IMR-90 (cell line): ENCODE measurements at regions not wholly inside any gene's neighbourhood (a gene's known extent, or its start where the extent isn't known, plus 50 kb on each side); places are given as distances from the start of the nearest gene placed in this dataset.

Experiments used
- ATAC-seq: fragments of 200-7000 bp; cut with Tn5 transposase; 2 replicates; pipeline ENCODE4 v1.9.1; 2020; ENCODE audit warnings: low read depth, mild to moderate bottlenecking, moderate library complexity
- BruUV-seq: library from RNA; stranded (reverse); fragments of 400-500 nt; replicated peaks from 2 replicates; lab custom pipeline; 2021; lab: Mats Ljungman, UMichigan
- CTCF ChIA-PET: fragments of 300-600 bp; formaldehyde crosslinking; extraction: SDS; loops from one replicate; lab custom pipeline; 2021; ENCODE audit warnings: antibody characterized with exemption; lab: Yijun Ruan, JAX
- POLR2A ChIA-PET: fragments of 300-600 bp; sonication (Branson Sonifier 250); formaldehyde crosslinking; loops from one replicate; lab custom pipeline; 2022; ENCODE audit warnings: antibody characterized with exemption; ENCODE audit not compliant: unreplicated experiment; lab: Charles Lee
- DNase-seq: peaks from one replicate; pipeline ENCODE4 v3.0.0; 2013
- H2AFZ ChIP-seq: replicated peaks from 2 replicates; pipeline ENCODE3; 2013; ENCODE audit warnings: low read length, mild to moderate bottlenecking; ENCODE audit not compliant: poor library complexity
- H2AK5ac ChIP-seq: 2 replicates; pipeline ENCODE4 v1.6.1; 2013; ENCODE audit warnings: low read depth, low read length, inconsistent platforms
- H2AK9ac ChIP-seq: replicated peaks from 2 replicates; pipeline ENCODE3; 2013; ENCODE audit warnings: mild to moderate bottlenecking, low read depth, low read length, moderate library complexity; ENCODE audit not compliant: poor library complexity
- H2BK120ac ChIP-seq: 2 replicates; pipeline ENCODE4 v1.6.1; 2013; ENCODE audit warnings: low read depth, low read length, inconsistent platforms
- H2BK15ac ChIP-seq: 3 replicates; pipeline ENCODE4 v1.6.1; 2013; ENCODE audit warnings: low read depth, low read length, inconsistent platforms
- H2BK20ac ChIP-seq: 2 replicates; pipeline ENCODE4 v1.6.1; 2013; ENCODE audit warnings: low read depth, mild to moderate bottlenecking, inconsistent platforms, low read length, moderate library complexity
- H2BK5ac ChIP-seq: 2 replicates; pipeline ENCODE4 v1.6.1; 2013; ENCODE audit warnings: mild to moderate bottlenecking, low read depth, low read length, inconsistent platforms; ENCODE audit not compliant: poor library complexity, severe bottlenecking
- H3K14ac ChIP-seq: replicated peaks from 2 replicates; pipeline ENCODE4 v1.6.1; 2013; ENCODE audit warnings: low read depth, low read length, inconsistent platforms
- H3K18ac ChIP-seq: 2 replicates; pipeline ENCODE4 v1.6.1; 2013; ENCODE audit warnings: low read depth, low read length, control low read depth
- H3K23ac ChIP-seq: 2 replicates; pipeline ENCODE4 v1.6.1; 2013; ENCODE audit warnings: low read depth, low read length, inconsistent platforms
- H3K27ac ChIP-seq: 2 replicates; pipeline ENCODE4 v1.5.1; 2013; ENCODE audit warnings: mild to moderate bottlenecking, control low read depth, low read length; ENCODE audit not compliant: insufficient read depth
- H3K27me3 ChIP-seq: 2 replicates; pipeline ENCODE4 v1.6.1; 2013; ENCODE audit warnings: low read length; ENCODE audit not compliant: control insufficient read depth, insufficient read depth
- H3K36me3 ChIP-seq: 2 replicates; pipeline ENCODE4 v1.6.1; 2013; ENCODE audit warnings: low read length, mixed read lengths; ENCODE audit not compliant: control insufficient read depth, insufficient read depth
- H3K4ac ChIP-seq: 2 replicates; pipeline ENCODE4 v1.6.1; 2013; ENCODE audit warnings: low read depth, low read length, inconsistent platforms
- H3K4me1 ChIP-seq: 2 replicates; pipeline ENCODE4 v1.6.1; 2013; ENCODE audit warnings: low read length, mixed read lengths; ENCODE audit not compliant: control insufficient read depth, insufficient read depth
- H3K4me2 ChIP-seq: 2 replicates; pipeline ENCODE4 v1.6.1; 2013; ENCODE audit warnings: low read depth, mild to moderate bottlenecking, control low read depth, low read length, moderate library complexity
- H3K4me3 ChIP-seq: 2 replicates; pipeline ENCODE4 v1.5.1; 2013; ENCODE audit warnings: low read depth, mild to moderate bottlenecking, control low read depth, low read length, moderate library complexity; ENCODE audit not compliant: insufficient read depth
- H3K56ac ChIP-seq: 2 replicates; pipeline ENCODE4 v1.6.1; 2013; ENCODE audit warnings: low read length, inconsistent platforms; ENCODE audit not compliant: insufficient read depth; ENCODE audit errors: extremely low read depth
- H3K79me1 ChIP-seq, 2 experiments: 2 replicates each; pipeline ENCODE4 v1.6.1; 2013; ENCODE audit warnings: low read length in 2 of 2, inconsistent platforms in 1 of 2, low read depth in 1 of 2
- H3K9ac ChIP-seq: 2 replicates; pipeline ENCODE4 v1.6.1; 2013; ENCODE audit warnings: low read depth, low read length, control low read depth
- H3K9me1 ChIP-seq: 2 replicates; pipeline ENCODE4 v1.6.1; 2013; ENCODE audit warnings: low read length, inconsistent platforms; ENCODE audit not compliant: insufficient read depth
- H3K9me3 ChIP-seq: 2 replicates; pipeline ENCODE4 v1.6.1; 2013; ENCODE audit warnings: low read length; ENCODE audit not compliant: control insufficient read depth, insufficient read depth
- H4K20me1 ChIP-seq: 2 replicates; pipeline ENCODE4 v1.6.1; 2013; ENCODE audit warnings: low read length, inconsistent platforms; ENCODE audit not compliant: insufficient read depth
- H4K5ac ChIP-seq: 2 replicates; pipeline ENCODE4 v1.6.1; 2013; ENCODE audit warnings: mild to moderate bottlenecking, low read depth, low read length, control low read depth
- H4K8ac ChIP-seq, 2 experiments: 2 replicates each; pipeline ENCODE4 v1.6.1; 2013; ENCODE audit warnings: low read depth in 2 of 2, low read length in 2 of 2, control low read depth in 1 of 2, inconsistent platforms in 1 of 2
- H4K91ac ChIP-seq: 2 replicates; pipeline ENCODE4 v1.6.1; 2013; ENCODE audit warnings: low read depth, low read length, inconsistent platforms; ENCODE audit not compliant: insufficient read depth
- CEBPB ChIP-seq: IDR thresholded peaks from 2 replicates; pipeline ENCODE4 v1.6.1; 2012; ENCODE audit warnings: low read depth, low read length, improper control_type of control experiment
- CTCF ChIP-seq: conservative IDR thresholded peaks from 2 replicates; pipeline ENCODE4 v1.5.1; 2012; ENCODE audit warnings: mild to moderate bottlenecking, low read depth, low read length, improper control_type of control experiment
- ELK1 ChIP-seq: fragments of 150-350 bp; IDR thresholded peaks from 2 replicates; pipeline ENCODE4 v1.6.1; 2016; ENCODE audit warnings: low read depth, mild to moderate bottlenecking, low read length, moderate library complexity, borderline replicate concordance
- MAZ ChIP-seq: IDR thresholded peaks from 2 replicates; pipeline ENCODE4 v1.6.1; 2012; ENCODE audit warnings: low read depth, mild to moderate bottlenecking, low read length, improper control_type of control experiment, moderate library complexity, borderline replicate concordance
- MXI1 ChIP-seq: IDR thresholded peaks from 2 replicates; pipeline ENCODE4 v1.6.1; 2012; ENCODE audit warnings: low read depth, mild to moderate bottlenecking, low read length, moderate library complexity, borderline replicate concordance
- NFE2L2 ChIP-seq: fragments of 150-350 bp; IDR thresholded peaks from 2 replicates; pipeline ENCODE4 v1.6.1; 2016; ENCODE audit warnings: low read depth, mild to moderate bottlenecking, low read length
- RAD21 ChIP-seq: IDR thresholded peaks from 2 replicates; pipeline ENCODE4 v1.6.1; 2012; ENCODE audit warnings: low read length, improper control_type of control experiment
- USF2 ChIP-seq: fragments of 150-350 bp; IDR thresholded peaks from 2 replicates; pipeline ENCODE4 v1.6.1; 2017; ENCODE audit warnings: mild to moderate bottlenecking, antibody characterized with exemption, low read length, low read depth
- WGBS, 2 experiments: methylation state at CpG; one replicate each; pipeline versions ENCODE4 v1.1.5 to v1.1.7; 2013; ENCODE audit warnings: missing lambda C conversion rate in 2 of 2; ENCODE audit not compliant: insufficient read length in 1 of 2; ENCODE audit errors: extremely low coverage in 2 of 2; 5-methylcytosine and 5-hydroxymethylcytosine counted together
- dilution Hi-C: fragments of 300-500 bp; cut with HindIII; formaldehyde crosslinking; loops from one replicate; pipeline ENCODE4 v1.14.3; 2018; ENCODE audit warnings: low sequenced_read_pairs; ENCODE audit not compliant: unreplicated experiment
- in situ Hi-C: fragments of 300-500 bp; cut with MboI; formaldehyde crosslinking; loops from 3 replicates; pipeline ENCODE4 v1.14.3; 2019; ENCODE audit warnings: low sequenced_read_pairs, inconsistent platforms, mixed read lengths
- intact Hi-C: fragments of 100-400 bp; cut with micrococcal nuclease; formaldehyde crosslinking; loops from 2 replicates; pipeline ENCODE4 v1.10.0; 2022

- dilution Hi-C loops, result no loop called here
- Histone ChIP-seq H2BK20ac (no peak overlapping the region), H3K14ac (no peak overlapping the region), H3K56ac (no peak overlapping the region), H2AK9ac (no peak overlapping the region), H3K27me3 (no peaks in the 10 kb centered on the region), H3K27ac (no peak overlapping the region), H3K4me1 (no peaks in the 10 kb centered on the region; the same call in 1 of the 2 replicates), H2BK5ac (no peak overlapping the region), H4K8ac (no peak overlapping the region), H2BK120ac (no peak overlapping the region), H3K23ac (no peak overlapping the region), H3K9me3 (no peaks in the 10 kb centered on the region), H2BK15ac (no peak overlapping the region), H2AFZ (no peak overlapping the region), H2AK5ac (no peak overlapping the region), H3K4me2 (peak overlapping the region; percentile 51; the same call in 1 of the 2 replicates), H4K5ac (no peak overlapping the region), H3K4ac (no peak overlapping the region), H3K4me3 (no peak overlapping the region), H3K36me3 (no peaks in the 10 kb centered on the region), H3K18ac (no peak overlapping the region), H4K20me1 (no peaks in the 10 kb centered on the region), H3K9me1 (no peaks in the 10 kb centered on the region), H3K79me1 (no peaks in the 10 kb centered on the region), H3K9ac (no peak overlapping the region), H4K91ac (no peak overlapping the region)
- ATAC-seq (no peak), DNase-seq (no peak)
- no TSS peak for BruUV-seq
- TF ChIP-seq RAD21 (no peak), CTCF (no peak), ELK1 (no peak), MXI1 (no peak), MAZ (no peak), CEBPB (0 out of 2 replicates have a peak, but pooled peaks have one; percentile 6), USF2 (no peak), NFE2L2 (no peak)
- intact Hi-C loops, result no loop called here
- in situ Hi-C loops, result no loop called here
- ChIA-PET POLR2A (no interaction called here), CTCF (no interaction called here)
- WGBS, 2 experiments, result no CpG with 5 or more reads among the region's 1 CpG
Observed at GRCh38 chr3:106083207-106083606, 214.4 kb upstream of the CBLB start.
